Osteocyte (in vitro differentiated cells): ENCODE measurements at regions not wholly inside any gene's neighbourhood (a gene's known extent, or its start where the extent isn't known, plus 50 kb on each side); places are given as distances from the start of the nearest gene placed in this dataset.
A peak's percentile ranks its signal among the peaks of the same experiment; 100 is the strongest.

Experiments used
- DNase-seq: peaks from one replicate; pipeline ENCODE4 v3.0.0; 2021; ENCODE audit warnings: mixed read lengths; ENCODE audit not compliant: unreplicated experiment; ENCODE audit errors: extremely low spot score
- H3K27ac Mint-ChIP-seq: one replicate; pipeline ENCODE4 v1.8.0; 2021; ENCODE audit warnings: mild to moderate bottlenecking, mixed read lengths; ENCODE audit not compliant: unreplicated experiment
- H3K27me3 Mint-ChIP-seq: one replicate; pipeline ENCODE4 v1.8.0; 2021; ENCODE audit warnings: mixed read lengths; ENCODE audit not compliant: unreplicated experiment
- H3K36me3 Mint-ChIP-seq: one replicate; pipeline ENCODE4 v1.8.0; 2021; ENCODE audit warnings: mixed read lengths; ENCODE audit not compliant: unreplicated experiment
- H3K4me1 Mint-ChIP-seq: one replicate; pipeline ENCODE4 v1.8.0; 2021; ENCODE audit warnings: mixed read lengths; ENCODE audit not compliant: unreplicated experiment
- H3K4me3 Mint-ChIP-seq: one replicate; pipeline ENCODE4 v1.8.0; 2021; ENCODE audit warnings: mild to moderate bottlenecking, moderate library complexity, mixed read lengths; ENCODE audit not compliant: unreplicated experiment
- H3K9me3 Mint-ChIP-seq: one replicate; pipeline ENCODE4 v1.8.0; 2021; ENCODE audit warnings: mixed read lengths; ENCODE audit not compliant: unreplicated experiment
- TF ChIP-seq, protein P1 (sequence below): fragments of 200-600 bp; sonication (generic); IDR thresholded peaks from 2 replicates; pipeline ENCODE4 v1.5.0; 2021; ENCODE audit warnings: antibody characterized with exemption, mild to moderate bottlenecking, moderate library complexity

DNA sequence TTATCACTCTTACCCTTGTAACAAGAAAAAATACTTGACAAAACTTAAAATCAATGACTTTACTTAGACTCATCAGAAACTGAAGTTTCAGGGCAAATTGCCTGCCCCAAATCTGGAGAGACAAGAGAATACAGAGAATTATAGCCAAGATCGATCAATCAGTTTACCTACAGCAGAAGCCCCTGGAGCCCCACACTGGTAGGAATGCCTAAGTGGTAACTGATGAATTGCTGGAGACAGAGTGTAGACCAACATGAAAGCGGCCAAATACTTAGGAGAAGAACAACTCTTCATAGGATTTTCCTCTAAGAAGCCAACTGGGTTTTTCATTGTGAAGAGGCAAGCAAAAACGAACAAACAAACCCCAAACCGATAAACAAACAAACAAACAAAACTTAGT, 1430.0 kb downstream of the EFNB2 start:
- Mint-ChIP-seq H3K9me3 (peaks cover 4% of the 10 kb centered on the region), H3K4me3 (no peak overlapping the region), H3K4me1 (no peaks in the 10 kb centered on the region), H3K27me3 (no peaks in the 10 kb centered on the region), H3K36me3 (no peaks in the 10 kb centered on the region), H3K27ac (no peak overlapping the region)
- TF ChIP-seq, protein P1, sequence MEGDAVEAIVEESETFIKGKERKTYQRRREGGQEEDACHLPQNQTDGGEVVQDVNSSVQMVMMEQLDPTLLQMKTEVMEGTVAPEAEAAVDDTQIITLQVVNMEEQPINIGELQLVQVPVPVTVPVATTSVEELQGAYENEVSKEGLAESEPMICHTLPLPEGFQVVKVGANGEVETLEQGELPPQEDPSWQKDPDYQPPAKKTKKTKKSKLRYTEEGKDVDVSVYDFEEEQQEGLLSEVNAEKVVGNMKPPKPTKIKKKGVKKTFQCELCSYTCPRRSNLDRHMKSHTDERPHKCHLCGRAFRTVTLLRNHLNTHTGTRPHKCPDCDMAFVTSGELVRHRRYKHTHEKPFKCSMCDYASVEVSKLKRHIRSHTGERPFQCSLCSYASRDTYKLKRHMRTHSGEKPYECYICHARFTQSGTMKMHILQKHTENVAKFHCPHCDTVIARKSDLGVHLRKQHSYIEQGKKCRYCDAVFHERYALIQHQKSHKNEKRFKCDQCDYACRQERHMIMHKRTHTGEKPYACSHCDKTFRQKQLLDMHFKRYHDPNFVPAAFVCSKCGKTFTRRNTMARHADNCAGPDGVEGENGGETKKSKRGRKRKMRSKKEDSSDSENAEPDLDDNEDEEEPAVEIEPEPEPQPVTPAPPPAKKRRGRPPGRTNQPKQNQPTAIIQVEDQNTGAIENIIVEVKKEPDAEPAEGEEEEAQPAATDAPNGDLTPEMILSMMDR: no peak
- no peak for DNase-seq

DNA sequence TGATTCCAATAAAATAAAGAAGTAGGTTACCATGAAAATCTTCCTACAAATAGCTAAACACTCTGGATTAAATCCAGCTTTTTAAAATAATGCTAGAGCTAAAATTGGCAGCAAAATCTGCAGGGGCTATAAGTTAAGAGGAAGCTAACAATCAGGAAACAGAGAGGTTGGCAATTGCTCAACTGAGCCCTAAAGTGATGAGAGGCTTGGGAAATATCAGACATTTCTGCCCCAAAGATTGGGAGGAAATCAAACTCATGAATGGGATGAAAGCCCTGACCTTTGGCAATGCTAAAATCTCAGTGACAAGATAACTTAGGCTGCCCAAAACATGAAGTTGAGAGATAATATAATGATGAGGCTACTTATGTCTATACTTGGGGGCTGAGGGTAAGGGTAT, 1437.9 kb downstream of the EFNB2 start:
- no peak for DNase-seq
- H3K36me3 Mint-ChIP-seq: no peaks in the 10 kb centered on the region
- H3K9me3 Mint-ChIP-seq: no peaks in the 10 kb centered on the region
- TF ChIP-seq, protein P1: no peak
- no peak overlapping the region for H3K27ac Mint-ChIP-seq
- no peaks in the 10 kb centered on the region for H3K27me3 Mint-ChIP-seq
- H3K4me3 Mint-ChIP-seq: no peak overlapping the region
- no peaks in the 10 kb centered on the region for H3K4me1 Mint-ChIP-seq

DNA sequence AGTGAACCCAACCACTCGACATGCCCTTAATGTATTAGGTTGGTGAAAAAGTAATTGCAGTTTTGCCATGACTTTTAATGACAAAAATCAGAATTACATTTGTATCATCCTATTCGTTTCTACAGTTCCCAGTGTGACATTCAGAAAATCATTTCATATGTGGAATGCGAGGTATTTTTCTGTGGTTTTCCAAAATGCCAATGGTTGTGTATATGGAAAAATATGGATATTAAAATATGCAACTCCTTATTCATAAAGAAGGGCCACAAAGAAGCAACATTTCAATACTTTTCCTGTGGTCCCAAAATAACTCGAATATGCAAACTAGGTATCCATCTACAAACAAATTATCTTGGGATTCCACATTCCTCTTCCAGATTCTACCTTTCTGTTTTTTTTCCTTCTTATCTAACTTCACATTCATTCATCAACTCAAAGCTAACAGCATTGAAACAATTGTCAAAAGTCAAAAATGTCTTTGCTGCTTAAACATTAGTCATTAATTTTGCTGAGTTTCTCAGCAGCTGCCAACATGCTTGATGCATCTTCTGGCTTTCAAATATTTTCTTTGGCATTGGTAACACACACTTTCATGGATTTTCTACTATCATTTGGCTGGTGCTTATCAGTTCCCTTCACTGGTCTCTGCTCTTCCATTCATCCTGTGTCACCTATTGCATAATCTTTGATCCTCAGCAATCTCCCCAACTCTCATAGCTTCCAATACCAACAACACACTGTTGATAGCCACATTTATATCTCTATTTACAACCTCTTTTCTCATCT, 1445.4 kb downstream of the EFNB2 start:
- H3K27ac Mint-ChIP-seq: peak overlapping the region; percentile 67

DNA sequence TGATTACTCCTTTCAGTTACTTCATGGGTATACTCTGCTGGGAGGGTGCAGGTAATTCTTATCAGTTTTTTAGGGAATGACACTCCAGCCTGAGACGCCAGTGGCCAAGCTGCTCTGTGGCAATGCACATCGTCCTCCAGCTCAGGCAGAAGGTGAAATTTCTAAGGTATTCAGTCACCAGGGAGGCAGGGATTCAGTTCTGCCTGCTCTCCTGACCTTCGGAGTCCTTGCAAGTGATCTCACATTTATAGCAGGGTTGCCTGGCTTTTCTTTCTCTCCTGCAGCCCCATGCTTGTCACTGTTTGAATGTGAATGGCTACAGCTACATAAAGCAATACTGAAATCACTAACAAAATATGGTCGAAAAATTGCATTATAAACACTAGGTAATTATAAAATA, 1447.5 kb downstream of the EFNB2 start:
- Mint-ChIP-seq H3K9me3 (no peaks in the 10 kb centered on the region), H3K27me3 (no peaks in the 10 kb centered on the region), H3K27ac (no peak overlapping the region), H3K36me3 (no peaks in the 10 kb centered on the region), H3K4me3 (no peak overlapping the region), H3K4me1 (peaks cover 21% of the 10 kb centered on the region)
- TF ChIP-seq, protein P1: no peak
- DNase-seq: no peak

More for the DNA sequence above, 1445.4 kb downstream of the EFNB2 start:
- no peaks in the 10 kb centered on the region for H3K36me3 Mint-ChIP-seq
- no peaks in the 10 kb centered on the region for H3K9me3 Mint-ChIP-seq
- TF ChIP-seq, protein P1: no peak
- H3K4me3 Mint-ChIP-seq: no peak overlapping the region
- peaks cover 21% of the 10 kb centered on the region for H3K4me1 Mint-ChIP-seq
- no peaks in the 10 kb centered on the region for H3K27me3 Mint-ChIP-seq
- DNase-seq: no peak

DNA sequence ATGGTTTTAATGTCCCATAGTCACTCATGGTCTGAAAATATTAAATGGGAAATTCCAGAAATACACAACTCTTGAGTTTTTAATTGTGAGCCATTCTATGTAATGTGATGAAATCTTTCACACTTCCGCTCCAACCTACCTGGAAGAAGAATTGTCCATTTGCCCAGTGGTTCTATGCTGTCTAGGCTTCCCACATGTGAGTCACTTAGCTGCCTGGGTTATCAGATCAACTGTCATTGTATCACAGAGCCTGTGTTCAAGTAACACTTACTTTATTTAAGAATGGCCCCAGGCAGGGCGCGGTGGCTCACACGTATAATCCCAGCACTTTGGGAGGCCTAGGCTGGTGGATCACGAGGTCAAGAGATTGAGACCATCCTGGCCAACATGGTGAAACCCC, 1450.5 kb downstream of the EFNB2 start:
- Mint-ChIP-seq H3K9me3 (no peaks in the 10 kb centered on the region), H3K36me3 (no peaks in the 10 kb centered on the region), H3K4me1 (peaks cover 8% of the 10 kb centered on the region), H3K27me3 (no peaks in the 10 kb centered on the region), H3K27ac (no peak overlapping the region), H3K4me3 (no peak overlapping the region)
- DNase-seq: no peak
- TF ChIP-seq, protein P1: no peak
